Astrocyte (in vitro differentiated cells and primary cell): ENCODE measurements at regions not wholly inside any gene's neighbourhood (a gene's known extent, or its start where the extent isn't known, plus 50 kb on each side); places are given as distances from the start of the nearest gene placed in this dataset.

Experiments used
- EZH2 ChIP-seq: IDR thresholded peaks from 2 replicates; pipeline ENCODE4 v1.6.1; 2012; ENCODE audit warnings: mild to moderate bottlenecking, low read length, inconsistent platforms; ENCODE audit not compliant: insufficient read depth
- TF ChIP-seq, protein P1 (sequence below): IDR thresholded peaks from 2 replicates; pipeline ENCODE4 v1.5.1; 2011; ENCODE audit warnings: low read depth, mild to moderate bottlenecking, inconsistent platforms, low read length, moderate library complexity; ENCODE audit not compliant: insufficient read depth

DNA sequence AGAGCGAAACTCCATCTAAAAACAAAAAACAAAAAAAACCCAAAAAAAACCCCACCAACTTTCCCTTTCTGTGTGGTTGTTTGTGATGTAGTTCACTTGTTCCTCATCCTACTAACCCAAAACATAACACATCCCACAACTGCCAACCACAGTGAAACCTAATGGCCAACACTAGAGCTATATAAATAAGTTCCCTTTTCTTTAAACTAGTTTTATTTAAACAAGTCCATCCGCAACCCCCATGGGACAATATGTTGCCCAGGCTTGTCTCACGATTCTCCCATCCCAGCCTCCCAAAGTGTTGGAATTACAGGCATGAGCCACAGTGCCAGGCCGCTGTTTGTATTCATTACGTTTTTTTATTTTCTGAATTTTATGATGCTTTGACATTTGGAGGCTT, 71.2 kb upstream of the ADGRE5 start:
- TF ChIP-seq, protein P1, sequence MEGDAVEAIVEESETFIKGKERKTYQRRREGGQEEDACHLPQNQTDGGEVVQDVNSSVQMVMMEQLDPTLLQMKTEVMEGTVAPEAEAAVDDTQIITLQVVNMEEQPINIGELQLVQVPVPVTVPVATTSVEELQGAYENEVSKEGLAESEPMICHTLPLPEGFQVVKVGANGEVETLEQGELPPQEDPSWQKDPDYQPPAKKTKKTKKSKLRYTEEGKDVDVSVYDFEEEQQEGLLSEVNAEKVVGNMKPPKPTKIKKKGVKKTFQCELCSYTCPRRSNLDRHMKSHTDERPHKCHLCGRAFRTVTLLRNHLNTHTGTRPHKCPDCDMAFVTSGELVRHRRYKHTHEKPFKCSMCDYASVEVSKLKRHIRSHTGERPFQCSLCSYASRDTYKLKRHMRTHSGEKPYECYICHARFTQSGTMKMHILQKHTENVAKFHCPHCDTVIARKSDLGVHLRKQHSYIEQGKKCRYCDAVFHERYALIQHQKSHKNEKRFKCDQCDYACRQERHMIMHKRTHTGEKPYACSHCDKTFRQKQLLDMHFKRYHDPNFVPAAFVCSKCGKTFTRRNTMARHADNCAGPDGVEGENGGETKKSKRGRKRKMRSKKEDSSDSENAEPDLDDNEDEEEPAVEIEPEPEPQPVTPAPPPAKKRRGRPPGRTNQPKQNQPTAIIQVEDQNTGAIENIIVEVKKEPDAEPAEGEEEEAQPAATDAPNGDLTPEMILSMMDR = no peak
- no peak for TF ChIP-seq EZH2
